ENCODE measurements at regions not wholly inside any gene's neighbourhood (a gene's known extent, or its start where the extent isn't known, plus 50 kb on each side); places are given as distances from the start of the nearest gene placed in this dataset.

GRCh38 chr6:169132352-169132940 is 121.2 kb downstream of the THBS2 start:
- TF ChIP-seq ZNF274 (IDR thresholded peaks at IDR 0.05; ENCODE audit: low read depth, low read length) = no peak
- TF ChIP-seq YY1 (IDR thresholded peaks at IDR 0.05; ENCODE audit: insufficient read depth, insufficient read length) = no peak
